Osteocyte (in vitro differentiated cells): ENCODE measurements at regions not wholly inside any gene's neighbourhood (a gene's known extent, or its start where the extent isn't known, plus 50 kb on each side); places are given as distances from the start of the nearest gene placed in this dataset.

Experiments
- DNase-seq: peaks from one replicate; pipeline ENCODE4 v3.0.0; 2021; ENCODE audit warnings: mixed read lengths; ENCODE audit not compliant: unreplicated experiment; ENCODE audit errors: extremely low spot score
- H3K27ac Mint-ChIP-seq: one replicate; pipeline ENCODE4 v1.8.0; 2021; ENCODE audit warnings: mild to moderate bottlenecking, mixed read lengths; ENCODE audit not compliant: unreplicated experiment
- H3K27me3 Mint-ChIP-seq: one replicate; pipeline ENCODE4 v1.8.0; 2021; ENCODE audit warnings: mixed read lengths; ENCODE audit not compliant: unreplicated experiment
- H3K36me3 Mint-ChIP-seq: one replicate; pipeline ENCODE4 v1.8.0; 2021; ENCODE audit warnings: mixed read lengths; ENCODE audit not compliant: unreplicated experiment
- H3K4me1 Mint-ChIP-seq: one replicate; pipeline ENCODE4 v1.8.0; 2021; ENCODE audit warnings: mixed read lengths; ENCODE audit not compliant: unreplicated experiment
- H3K4me3 Mint-ChIP-seq: one replicate; pipeline ENCODE4 v1.8.0; 2021; ENCODE audit warnings: mild to moderate bottlenecking, moderate library complexity, mixed read lengths; ENCODE audit not compliant: unreplicated experiment
- H3K9me3 Mint-ChIP-seq: one replicate; pipeline ENCODE4 v1.8.0; 2021; ENCODE audit warnings: mixed read lengths; ENCODE audit not compliant: unreplicated experiment
- CTCF ChIP-seq: fragments of 200-600 bp; sonication (generic); IDR thresholded peaks from 2 replicates; pipeline ENCODE4 v1.5.0; 2021; ENCODE audit warnings: antibody characterized with exemption, mild to moderate bottlenecking, moderate library complexity

- Mint-ChIP-seq H3K27me3 (no peaks in the 10 kb centered on the region), H3K4me3 (no peak overlapping the region), H3K9me3 (peaks cover 64% of the 10 kb centered on the region), H3K27ac (no peak overlapping the region), H3K4me1 (no peaks in the 10 kb centered on the region), H3K36me3 (peaks cover 5% of the 10 kb centered on the region)
- no peak for TF ChIP-seq CTCF
- DNase-seq = no peak
Observed at GRCh38 chr9:80571953-80572352, 1000.2 kb downstream of the TLE4 start.

GRCh38 chr9:80569236-80569635 lies 997.5 kb downstream of the TLE4 start:
- H3K4me3 Mint-ChIP-seq = no peak overlapping the region

GRCh38 chr9:80561526-80561925 lies 989.8 kb downstream of the TLE4 start:
- Mint-ChIP-seq H3K4me1 (peaks cover 9% of the 10 kb centered on the region), H3K9me3 (peaks cover 5% of the 10 kb centered on the region), H3K36me3 (no peaks in the 10 kb centered on the region), H3K27ac (no peak overlapping the region), H3K4me3 (no peak overlapping the region), H3K27me3 (no peaks in the 10 kb centered on the region)
- DNase-seq = no peak
- no peak for TF ChIP-seq CTCF

More at GRCh38 chr9:80569236-80569635, 997.5 kb downstream of the TLE4 start:
- peaks cover 5% of the 10 kb centered on the region for H3K36me3 Mint-ChIP-seq
- H3K4me1 Mint-ChIP-seq = no peaks in the 10 kb centered on the region
- no peak for DNase-seq
- TF ChIP-seq CTCF = no peak
- H3K27ac Mint-ChIP-seq = no peak overlapping the region
- no peaks in the 10 kb centered on the region for H3K27me3 Mint-ChIP-seq
- H3K9me3 Mint-ChIP-seq = peaks cover 45% of the 10 kb centered on the region

- Mint-ChIP-seq H3K9me3 (peaks cover 5% of the 10 kb centered on the region), H3K4me3 (no peak overlapping the region), H3K4me1 (peaks cover 10% of the 10 kb centered on the region), H3K27ac (no peak overlapping the region), H3K27me3 (no peaks in the 10 kb centered on the region), H3K36me3 (no peaks in the 10 kb centered on the region)
- no peak for DNase-seq
- TF ChIP-seq CTCF = no peak
Observed at GRCh38 chr9:80560976-80561375, 989.2 kb downstream of the TLE4 start.

- no peak for DNase-seq
- no peaks in the 10 kb centered on the region for H3K27me3 Mint-ChIP-seq
Observed at GRCh38 chr9:80557256-80557655, 985.5 kb downstream of the TLE4 start.

More at GRCh38 chr9:80557256-80557655, 985.5 kb downstream of the TLE4 start:
- no peak for TF ChIP-seq CTCF
- Mint-ChIP-seq H3K9me3 (no peaks in the 10 kb centered on the region), H3K4me1 (peaks cover 13% of the 10 kb centered on the region), H3K36me3 (no peaks in the 10 kb centered on the region), H3K27ac (no peak overlapping the region), H3K4me3 (no peak overlapping the region)
